ENCODE measurements at regions not wholly inside any gene's neighbourhood (a gene's known extent, or its start where the extent isn't known, plus 50 kb on each side); places are given as distances from the start of the nearest gene placed in this dataset.

GRCh38 chr16:17619261-17619660, 148.5 kb upstream of the XYLT1 start:
- TF ChIP-seq, protein P1, sequence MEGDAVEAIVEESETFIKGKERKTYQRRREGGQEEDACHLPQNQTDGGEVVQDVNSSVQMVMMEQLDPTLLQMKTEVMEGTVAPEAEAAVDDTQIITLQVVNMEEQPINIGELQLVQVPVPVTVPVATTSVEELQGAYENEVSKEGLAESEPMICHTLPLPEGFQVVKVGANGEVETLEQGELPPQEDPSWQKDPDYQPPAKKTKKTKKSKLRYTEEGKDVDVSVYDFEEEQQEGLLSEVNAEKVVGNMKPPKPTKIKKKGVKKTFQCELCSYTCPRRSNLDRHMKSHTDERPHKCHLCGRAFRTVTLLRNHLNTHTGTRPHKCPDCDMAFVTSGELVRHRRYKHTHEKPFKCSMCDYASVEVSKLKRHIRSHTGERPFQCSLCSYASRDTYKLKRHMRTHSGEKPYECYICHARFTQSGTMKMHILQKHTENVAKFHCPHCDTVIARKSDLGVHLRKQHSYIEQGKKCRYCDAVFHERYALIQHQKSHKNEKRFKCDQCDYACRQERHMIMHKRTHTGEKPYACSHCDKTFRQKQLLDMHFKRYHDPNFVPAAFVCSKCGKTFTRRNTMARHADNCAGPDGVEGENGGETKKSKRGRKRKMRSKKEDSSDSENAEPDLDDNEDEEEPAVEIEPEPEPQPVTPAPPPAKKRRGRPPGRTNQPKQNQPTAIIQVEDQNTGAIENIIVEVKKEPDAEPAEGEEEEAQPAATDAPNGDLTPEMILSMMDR (IDR thresholded peaks at IDR 0.05; ENCODE audit: insufficient read depth, low read length) = no peak
- DNase-seq (ENCODE audit: low read depth) = no peak
- no peak overlapping the region for H3K4me3 ChIP-seq (ENCODE audit: low read depth, low read length)

- TF ChIP-seq, protein P1 (IDR thresholded peaks at IDR 0.05; ENCODE audit: insufficient read depth, low read length) = no peak
- DNase-seq (ENCODE audit: low read depth) = no peak
- no peak overlapping the region for H3K4me3 ChIP-seq (ENCODE audit: low read depth, low read length)
Observed at GRCh38 chr16:17617021-17617552, 146.3 kb upstream of the XYLT1 start.

- TF ChIP-seq, protein P1 (IDR thresholded peaks at IDR 0.05; ENCODE audit: insufficient read depth, low read length) = no peak
- no peak for DNase-seq (ENCODE audit: low read depth)
- no peak overlapping the region for H3K4me3 ChIP-seq (ENCODE audit: low read depth, low read length)
Observed at GRCh38 chr16:17612336-17612735, 141.6 kb upstream of the XYLT1 start.

DNA sequence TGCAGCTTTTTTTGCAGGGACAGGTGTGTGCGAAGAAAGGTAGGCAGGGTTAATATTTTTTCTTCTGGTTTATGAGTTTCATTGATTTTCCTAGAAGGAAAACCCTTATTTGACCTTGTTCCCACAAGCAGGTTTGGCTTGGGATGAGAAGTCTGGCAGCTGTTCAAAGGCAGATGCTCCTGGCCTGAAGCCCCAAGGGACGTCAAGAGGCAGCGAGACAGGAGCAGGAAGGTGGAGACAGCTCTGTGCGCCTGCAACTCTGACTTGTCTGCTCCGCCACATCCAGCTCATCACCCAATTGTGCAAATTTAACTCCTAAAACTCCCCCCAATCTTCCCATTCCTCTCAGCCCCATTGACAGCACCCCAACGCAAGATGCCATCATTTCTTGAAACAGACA, 136.8 kb upstream of the XYLT1 start:
- TF ChIP-seq, protein P1 (IDR thresholded peaks at IDR 0.05; ENCODE audit: insufficient read depth, low read length) = no peak
- no peak for DNase-seq (ENCODE audit: low read depth)
- H3K4me3 ChIP-seq (ENCODE audit: low read depth, low read length) = no peak overlapping the region

DNA sequence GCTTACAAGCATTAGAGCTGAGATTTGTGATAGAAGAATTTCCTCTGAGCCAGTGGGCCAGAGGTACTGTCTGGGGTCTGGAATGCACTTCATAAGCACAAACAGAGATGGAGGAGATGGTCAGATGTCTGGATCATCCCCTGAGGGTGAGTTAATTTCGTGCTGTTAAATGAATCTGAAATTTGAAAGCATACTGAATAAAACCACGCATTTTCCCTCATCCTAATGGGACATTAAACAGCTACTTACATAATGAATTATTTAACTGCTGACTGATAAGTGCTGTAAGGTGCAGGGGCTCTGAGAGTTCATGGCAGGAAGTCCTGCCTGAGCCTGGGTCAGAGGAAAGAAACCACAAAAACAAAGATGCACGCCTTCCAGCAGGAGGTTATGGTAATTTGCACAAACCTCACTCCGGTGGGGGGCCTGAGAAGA, 136.3 kb upstream of the XYLT1 start:
- TF ChIP-seq, protein P1 (IDR thresholded peaks at IDR 0.05; ENCODE audit: insufficient read depth, low read length) = no peak
- DNase-seq (ENCODE audit: low read depth) = no peak
- H3K4me3 ChIP-seq (ENCODE audit: low read depth, low read length) = no peak overlapping the region

DNA sequence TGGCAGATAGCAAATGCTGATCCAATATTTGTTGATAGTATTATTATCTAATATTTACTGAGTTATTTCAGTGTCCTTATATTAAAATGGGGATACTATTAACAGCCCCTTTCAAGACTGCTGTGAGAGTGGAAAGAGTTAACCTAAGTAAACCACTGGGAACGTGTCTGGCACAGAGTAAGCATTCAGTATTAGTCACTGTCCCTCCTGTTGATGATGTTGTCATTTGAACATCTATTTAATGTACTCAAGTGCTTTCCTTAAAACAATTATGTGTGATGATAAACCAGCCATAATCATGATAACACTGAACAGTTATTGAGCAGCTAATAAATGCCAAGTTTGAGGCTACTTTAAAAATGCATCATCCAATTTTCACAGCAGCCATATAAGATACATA, 135.7 kb upstream of the XYLT1 start:
- no peak for DNase-seq (ENCODE audit: low read depth)
- TF ChIP-seq, protein P1 (IDR thresholded peaks at IDR 0.05; ENCODE audit: insufficient read depth, low read length) = no peak
- no peak overlapping the region for H3K4me3 ChIP-seq (ENCODE audit: low read depth, low read length)

DNA sequence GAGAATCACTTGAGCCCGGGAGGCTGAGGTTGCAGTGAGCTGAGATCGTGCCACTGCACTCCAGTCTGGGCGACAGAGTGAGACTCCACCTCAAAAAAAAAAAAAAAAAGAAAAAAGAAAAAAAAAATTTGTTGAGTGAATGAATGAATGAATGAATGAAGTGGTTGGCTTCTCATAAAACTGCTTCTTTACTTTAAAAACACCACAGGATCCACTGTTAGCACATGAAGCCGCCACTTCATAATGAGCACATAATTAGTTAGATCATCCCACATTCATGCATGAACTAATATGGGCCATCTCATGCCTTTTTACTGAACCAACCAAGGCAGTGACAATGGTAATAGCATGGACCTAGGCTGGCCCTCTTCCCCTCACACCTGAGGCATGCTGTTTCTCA, 135.0 kb upstream of the XYLT1 start:
- no peak overlapping the region for H3K4me3 ChIP-seq (ENCODE audit: low read depth, low read length)

More for the DNA sequence above, 135.0 kb upstream of the XYLT1 start:
- no peak for DNase-seq (ENCODE audit: low read depth)
- TF ChIP-seq, protein P1 (IDR thresholded peaks at IDR 0.05; ENCODE audit: insufficient read depth, low read length) = no peak
